ENCODE measurements at regions not wholly inside any gene's neighbourhood (a gene's known extent, or its start where the extent isn't known, plus 50 kb on each side); places are given as distances from the start of the nearest gene placed in this dataset.

- TF ChIP-seq EZH2phosphoT487 (IDR thresholded peaks at IDR 0.05; ENCODE audit: borderline replicate concordance, low read length) (no peak), CTCF (conservative IDR thresholded peaks at IDR 0.05; ENCODE audit: low read depth, low read length) (no peak), EZH2 (IDR thresholded peaks at IDR 0.05; ENCODE audit: low read length, unreplicated experiment) (no peak)
- Histone ChIP-seq H3K9me3 (ENCODE audit: low read length) (no peaks in the 10 kb centered on the region), H3K36me3 (ENCODE audit: low read depth, low read length) (no peaks in the 10 kb centered on the region), H3K79me2 (ENCODE audit: low read length) (no peaks in the 10 kb centered on the region), H3K4me2 (ENCODE audit: low read length) (no peak overlapping the region), H3F3A (ENCODE audit: low read length, unreplicated experiment) (no peaks in the 10 kb centered on the region), H4K20me1 (ENCODE audit: low read length) (no peaks in the 10 kb centered on the region), H3K4me3 (ENCODE audit: low read length) (no peak overlapping the region), H3K9me2 (replicated peaks; ENCODE audit: low read length) (no peaks in the 10 kb centered on the region), H3K4me1 (ENCODE audit: insufficient read depth, low read length) (no peaks in the 10 kb centered on the region), H3K9ac (ENCODE audit: low read length) (no peak overlapping the region), H3K27me3 (ENCODE audit: low read length) (no peaks in the 10 kb centered on the region), H2AFZ (ENCODE audit: low read length) (no peak overlapping the region), H3K27ac (ENCODE audit: low read length) (no peak overlapping the region)
- no peak for DNase-seq
- ChIA-PET POLR2A (ENCODE audit: unreplicated experiment) (no interaction called here), CTCF (no interaction called here)
- BruUV-seq (replicated peaks): no TSS peak
- ATAC-seq: no peak
- intact Hi-C loops (cut with micrococcal nuclease): no loop called here
Measured at GRCh38 chr6:91659891-91660290, 1073.0 kb upstream of the MAP3K7 start.

- no peaks in the 10 kb centered on the region for H3K9me3 ChIP-seq (ENCODE audit: low read length)
- ATAC-seq: no peak
- no peak overlapping the region for H3K27ac ChIP-seq (ENCODE audit: low read length)
- H4K20me1 ChIP-seq (ENCODE audit: low read length): no peaks in the 10 kb centered on the region
- no peaks in the 10 kb centered on the region for H3K79me2 ChIP-seq (ENCODE audit: low read length)
- H2AFZ ChIP-seq (ENCODE audit: low read length): no peak overlapping the region
- H3K4me3 ChIP-seq (ENCODE audit: low read length): no peak overlapping the region
- DNase-seq: no peak
- no peaks in the 10 kb centered on the region for H3K36me3 ChIP-seq (ENCODE audit: low read depth, low read length)
- CTCF ChIA-PET: no interaction called here
- H3K9me2 ChIP-seq (replicated peaks; ENCODE audit: low read length): no peaks in the 10 kb centered on the region
- no peaks in the 10 kb centered on the region for H3K27me3 ChIP-seq (ENCODE audit: low read length)
- H3K9ac ChIP-seq (ENCODE audit: low read length): no peak overlapping the region
- TF ChIP-seq CTCF (conservative IDR thresholded peaks at IDR 0.05; ENCODE audit: low read depth, low read length) (no peak), EZH2phosphoT487 (IDR thresholded peaks at IDR 0.05; ENCODE audit: borderline replicate concordance, low read length) (no peak), EZH2 (IDR thresholded peaks at IDR 0.05; ENCODE audit: low read length, unreplicated experiment) (no peak)
- intact Hi-C loops (cut with micrococcal nuclease): no loop called here
- no peak overlapping the region for H3K4me2 ChIP-seq (ENCODE audit: low read length)
- no peaks in the 10 kb centered on the region for H3K4me1 ChIP-seq (ENCODE audit: insufficient read depth, low read length)
- POLR2A ChIA-PET (ENCODE audit: unreplicated experiment): no interaction called here
- no peaks in the 10 kb centered on the region for H3F3A ChIP-seq (ENCODE audit: low read length, unreplicated experiment)
- no TSS peak for BruUV-seq (replicated peaks)
Measured at GRCh38 chr6:91654793-91655192, 1067.9 kb upstream of the MAP3K7 start.

- ChIA-PET POLR2A (ENCODE audit: unreplicated experiment) (no interaction called here), CTCF (no interaction called here)
- Histone ChIP-seq H3K4me3 (ENCODE audit: low read length) (no peak overlapping the region), H3K27me3 (ENCODE audit: low read length) (no peaks in the 10 kb centered on the region), H3K4me1 (ENCODE audit: insufficient read depth, low read length) (no peaks in the 10 kb centered on the region), H3K79me2 (ENCODE audit: low read length) (no peaks in the 10 kb centered on the region), H3K27ac (ENCODE audit: low read length) (no peak overlapping the region), H4K20me1 (ENCODE audit: low read length) (no peaks in the 10 kb centered on the region), H3K4me2 (ENCODE audit: low read length) (no peak overlapping the region), H3K9me3 (ENCODE audit: low read length) (no peaks in the 10 kb centered on the region), H3F3A (ENCODE audit: low read length, unreplicated experiment) (no peaks in the 10 kb centered on the region), H3K36me3 (ENCODE audit: low read depth, low read length) (no peaks in the 10 kb centered on the region), H3K9me2 (replicated peaks; ENCODE audit: low read length) (no peaks in the 10 kb centered on the region), H3K9ac (ENCODE audit: low read length) (no peak overlapping the region), H2AFZ (ENCODE audit: low read length) (no peak overlapping the region)
- no peak for ATAC-seq
- TF ChIP-seq EZH2 (IDR thresholded peaks at IDR 0.05; ENCODE audit: low read length, unreplicated experiment): no peak
- no peak for TF ChIP-seq CTCF (conservative IDR thresholded peaks at IDR 0.05; ENCODE audit: low read depth, low read length)
- TF ChIP-seq EZH2phosphoT487 (IDR thresholded peaks at IDR 0.05; ENCODE audit: borderline replicate concordance, low read length): no peak
- no peak for DNase-seq
- intact Hi-C loops (cut with micrococcal nuclease): no loop called here
- BruUV-seq (replicated peaks): no TSS peak
Measured at GRCh38 chr6:91654357-91654756, 1067.5 kb upstream of the MAP3K7 start.

Data from PC-3 (cell line).